ENCODE measurements at regions not wholly inside any gene's neighbourhood (a gene's known extent, or its start where the extent isn't known, plus 50 kb on each side); places are given as distances from the start of the nearest gene placed in this dataset.

GRCh38 chr22:47457509-47458300, 695.3 kb downstream of the TBC1D22A start:
- 87 to 89% methylated on average over 23 of the region's 23 CpGs for WGBS, 2 donors
- TF ChIP-seq POLR2AphosphoS5 (IDR thresholded peaks at IDR 0.05): no peak
- no peak for TF ChIP-seq EP300 (IDR thresholded peaks at IDR 0.05)
- no peak for TF ChIP-seq CTCF (IDR thresholded peaks at IDR 0.05)
- no peak for TF ChIP-seq POLR2A (IDR thresholded peaks at IDR 0.05)
- DNase-seq: no peak
- Histone ChIP-seq H3K27ac (no peak overlapping the region), H3K27me3 (no peaks in the 10 kb centered on the region), H3K4me1 (no peaks in the 10 kb centered on the region), H3K9me3 (peaks cover 0 to 9% (median 3%) of the 10 kb centered on the region in 4 donors), H3K4me3 (no peak overlapping the region), H3K36me3 (no peaks in the 10 kb centered on the region)
- intact Hi-C loops (cut with DNase I): no loop called here

GRCh38 chr22:47457021-47457420, 694.6 kb downstream of the TBC1D22A start:
- 79 to 86% methylated on average over 14 of the region's 14 CpGs for WGBS, 2 donors
- H3K27me3 ChIP-seq: no peaks in the 10 kb centered on the region
- no peak overlapping the region for H3K4me3 ChIP-seq
- H3K4me1 ChIP-seq: no peaks in the 10 kb centered on the region
- intact Hi-C loops (cut with DNase I): no loop called here
- H3K9me3 ChIP-seq: peaks cover 0 to 9% (median 3%) of the 10 kb centered on the region in 4 donors
- DNase-seq: no peak
- TF ChIP-seq EP300 (IDR thresholded peaks at IDR 0.05) (no peak), POLR2AphosphoS5 (IDR thresholded peaks at IDR 0.05) (no peak), POLR2A (IDR thresholded peaks at IDR 0.05) (no peak), CTCF (IDR thresholded peaks at IDR 0.05) (no peak)
- no peak overlapping the region for H3K27ac ChIP-seq
- no peaks in the 10 kb centered on the region for H3K36me3 ChIP-seq

GRCh38 chr22:47456031-47456430, 693.6 kb downstream of the TBC1D22A start:
- no peak for DNase-seq
- intact Hi-C loops (cut with DNase I): no loop called here
- no peaks in the 10 kb centered on the region for H3K27me3 ChIP-seq
- TF ChIP-seq POLR2AphosphoS5 (IDR thresholded peaks at IDR 0.05): no peak
- peaks cover 0 to 9% (median 3%) of the 10 kb centered on the region in 4 donors for H3K9me3 ChIP-seq
- no peak overlapping the region for H3K27ac ChIP-seq
- WGBS, 2 donors: 82 to 84% methylated on average over 11 of the region's 11 CpGs
- H3K4me3 ChIP-seq: no peak overlapping the region
- peaks cover 0 to 5% (median 2%) of the 10 kb centered on the region in 4 donors for H3K4me1 ChIP-seq
- no peaks in the 10 kb centered on the region for H3K36me3 ChIP-seq

- Histone ChIP-seq H3K4me3 (no peak overlapping the region), H3K27me3 (peaks cover 0 to 2% (median 0%) of the 10 kb centered on the region in 3 donors), H3K36me3 (no peaks in the 10 kb centered on the region), H3K27ac (no peak overlapping the region), H3K4me1 (peaks cover 0 to 13% (median 6%) of the 10 kb centered on the region in 4 donors), H3K9me3 (peaks cover 0 to 9% (median 3%) of the 10 kb centered on the region in 4 donors)
- intact Hi-C loops (cut with DNase I): no loop called here
- TF ChIP-seq POLR2AphosphoS5 (IDR thresholded peaks at IDR 0.05) (no peak), POLR2A (IDR thresholded peaks at IDR 0.05) (no peak), EP300 (IDR thresholded peaks at IDR 0.05) (no peak), CTCF (IDR thresholded peaks at IDR 0.05) (no peak)
- WGBS, 2 donors: 86 to 91% methylated on average over 6 of the region's 6 CpGs
- no peak for DNase-seq
Measured at GRCh38 chr22:47453049-47453448, 690.6 kb downstream of the TBC1D22A start.

- TF ChIP-seq CTCF (IDR thresholded peaks at IDR 0.05): peak in 1 of 4 experiments; percentile 11
- TF ChIP-seq EP300 (IDR thresholded peaks at IDR 0.05): no peak
- no peak overlapping the region for H3K4me3 ChIP-seq
- DNase-seq: no peak
- peaks cover 0 to 2% (median 0%) of the 10 kb centered on the region in 3 donors for H3K27me3 ChIP-seq
- H3K9me3 ChIP-seq: peaks cover 0 to 9% (median 3%) of the 10 kb centered on the region in 4 donors
- intact Hi-C loops (cut with DNase I): no loop called here
- H3K36me3 ChIP-seq: no peaks in the 10 kb centered on the region
- no peak overlapping the region for H3K27ac ChIP-seq
- H3K4me1 ChIP-seq: peaks cover 0 to 13% (median 6%) of the 10 kb centered on the region in 4 donors
- 45 to 88% methylated on average over 2 of the region's 2 CpGs for WGBS, 2 donors
Measured at GRCh38 chr22:47452184-47452583, 689.7 kb downstream of the TBC1D22A start.
